Liver (tissue), 8 donors: ENCODE measurements at regions not wholly inside any gene's neighbourhood (a gene's known extent, or its start where the extent isn't known, plus 50 kb on each side); places are given as distances from the start of the nearest gene placed in this dataset.

Experiments
- DNase-seq: peaks from one replicate; pipeline ENCODE4 v3.0.0-alpha.2; 2017; ENCODE audit warnings: low spot score
- H3K27ac ChIP-seq, 2 donors: one replicate each; pipeline ENCODE4 v1.7.0; 2013; ENCODE audit warnings: inconsistent platforms in 2 of 2, low read length in 2 of 2, control low read depth in 1 of 2, low read depth in 1 of 2, mild to moderate bottlenecking in 1 of 2
- H3K27me3 ChIP-seq, 4 donors: one replicate each; pipeline versions ENCODE4 v1.6.1 to v1.7.0; 2013; ENCODE audit warnings: low read length in 3 of 4, inconsistent platforms in 1 of 4, mild to moderate bottlenecking in 1 of 4, moderate library complexity in 1 of 4; ENCODE audit not compliant: control insufficient read depth in 4 of 4, insufficient read depth in 4 of 4
- H3K36me3 ChIP-seq, 4 donors: one replicate each; pipeline versions ENCODE4 v1.6.1 to v1.7.0; 2013; ENCODE audit warnings: low read length in 3 of 4, mild to moderate bottlenecking in 3 of 4, low read depth in 1 of 4, moderate library complexity in 1 of 4; ENCODE audit not compliant: control insufficient read depth in 4 of 4, insufficient read depth in 3 of 4
- H3K4me1 ChIP-seq, 4 donors: one replicate each; pipeline versions ENCODE4 v1.6.1 to v1.7.0; 2013; ENCODE audit warnings: low read length in 3 of 4, mild to moderate bottlenecking in 3 of 4, moderate library complexity in 1 of 4; ENCODE audit not compliant: control insufficient read depth in 4 of 4, insufficient read depth in 4 of 4
- H3K4me3 ChIP-seq, 3 donors: one replicate each; pipeline versions ENCODE4 v1.6.1 to v1.7.0; 2013; ENCODE audit warnings: low read length in 3 of 3, control low read depth in 1 of 3, low read depth in 1 of 3, mild to moderate bottlenecking in 1 of 3
- H3K9ac ChIP-seq, 2 donors: one replicate each; pipeline ENCODE4 v1.7.0; 2013; ENCODE audit warnings: low read length in 2 of 2, mild to moderate bottlenecking in 2 of 2, moderate library complexity in 2 of 2, control low read depth in 1 of 2, low read depth in 1 of 2
- H3K9me3 ChIP-seq, 4 donors: one replicate each; pipeline versions ENCODE4 v1.6.1 to v1.7.0; 2013; ENCODE audit warnings: low read length in 3 of 4; ENCODE audit not compliant: control insufficient read depth in 4 of 4
- EGR1 ChIP-seq, 2 donors: IDR thresholded peaks; 2 replicates each; pipeline ENCODE4 v1.6.1; 2016 to 2018; ENCODE audit warnings: antibody characterized with exemption in 2 of 2, low read depth in 2 of 2
- FOXA1 ChIP-seq: IDR thresholded peaks from 2 replicates; pipeline ENCODE4 v1.6.1; 2016; ENCODE audit warnings: antibody characterized with exemption
- FOXA2 ChIP-seq: IDR thresholded peaks from 2 replicates; pipeline ENCODE4 v1.6.1; 2016; ENCODE audit warnings: antibody characterized with exemption
- GABPA ChIP-seq, 2 donors: IDR thresholded peaks in 1 of 2; conservative IDR thresholded peaks in 1 of 2; 2 replicates each; pipeline ENCODE4 v1.6.1; 2016; ENCODE audit warnings: antibody characterized with exemption in 2 of 2, mild to moderate bottlenecking in 1 of 2, moderate library complexity in 1 of 2
- HNF4A ChIP-seq, 2 donors: conservative IDR thresholded peaks; 2 replicates each; pipeline ENCODE4 v1.6.1; 2016; ENCODE audit warnings: antibody characterized with exemption in 2 of 2, mild to moderate bottlenecking in 2 of 2
- HNF4G ChIP-seq: IDR thresholded peaks from 2 replicates; pipeline ENCODE4 v1.6.1; 2016; ENCODE audit warnings: antibody characterized with exemption
- JUND ChIP-seq, 2 donors: IDR thresholded peaks; 2 replicates each; pipeline ENCODE4 v1.6.1; 2016; ENCODE audit warnings: antibody characterized with exemption in 2 of 2
- NR2F2 ChIP-seq: IDR thresholded peaks from 2 replicates; pipeline ENCODE4 v1.6.1; 2016; ENCODE audit warnings: antibody characterized with exemption
- RAD21 ChIP-seq, 2 donors: IDR thresholded peaks; 2 replicates each; pipeline ENCODE4 v1.6.1; 2016; ENCODE audit warnings: antibody characterized with exemption in 2 of 2, mild to moderate bottlenecking in 2 of 2
- RXRA ChIP-seq, 2 donors: IDR thresholded peaks; 2 replicates each; pipeline ENCODE4 v1.6.1; 2017 to 2018; ENCODE audit warnings: antibody characterized with exemption in 2 of 2, mild to moderate bottlenecking in 1 of 2
- SP1 ChIP-seq: IDR thresholded peaks from 2 replicates; pipeline ENCODE4 v1.6.1; 2018; ENCODE audit warnings: antibody characterized with exemption, mild to moderate bottlenecking
- TAF1 ChIP-seq: conservative IDR thresholded peaks from 2 replicates; pipeline ENCODE4 v1.6.1; 2016; ENCODE audit warnings: antibody characterized with exemption, mild to moderate bottlenecking
- YY1 ChIP-seq: IDR thresholded peaks from 2 replicates; pipeline ENCODE4 v1.6.1; 2016; ENCODE audit warnings: antibody characterized with exemption, mild to moderate bottlenecking
- WGBS: extraction: QIAGEN DNeasy Blood & Tissue Kit; methylation state at CpG from one replicate; pipeline ENCODE4 v1.1.7; 2013; 5-methylcytosine and 5-hydroxymethylcytosine counted together
- TF ChIP-seq, protein P1 (sequence below): IDR thresholded peaks from 2 replicates; pipeline ENCODE4 v1.6.1; 2016; ENCODE audit warnings: antibody characterized with exemption
- TF ChIP-seq, protein P2 (sequence below): fragments of 150-350 bp; IDR thresholded peaks from 2 replicates; pipeline ENCODE4 v1.5.1; 2017; ENCODE audit warnings: improper control_type of control experiment, low read depth, low read length; ENCODE audit not compliant: missing input control
- TF ChIP-seq, protein P3 (sequence below): IDR thresholded peaks from 2 replicates; pipeline ENCODE4 v1.6.1; 2016; ENCODE audit warnings: antibody characterized with exemption
- TF ChIP-seq, protein P4 (sequence below): IDR thresholded peaks from 2 replicates; pipeline ENCODE4 v1.6.1; 2016; ENCODE audit warnings: antibody characterized with exemption
- TF ChIP-seq, protein P5 (sequence below): IDR thresholded peaks from 2 replicates; pipeline ENCODE4 v1.6.1; 2016; ENCODE audit warnings: antibody characterized with exemption, mild to moderate bottlenecking
- donor health status: healthy.
- donor health status: healthy.
- donor health status: healthy.
- donor health status: healthy.
- donor health status: healthy.

DNA sequence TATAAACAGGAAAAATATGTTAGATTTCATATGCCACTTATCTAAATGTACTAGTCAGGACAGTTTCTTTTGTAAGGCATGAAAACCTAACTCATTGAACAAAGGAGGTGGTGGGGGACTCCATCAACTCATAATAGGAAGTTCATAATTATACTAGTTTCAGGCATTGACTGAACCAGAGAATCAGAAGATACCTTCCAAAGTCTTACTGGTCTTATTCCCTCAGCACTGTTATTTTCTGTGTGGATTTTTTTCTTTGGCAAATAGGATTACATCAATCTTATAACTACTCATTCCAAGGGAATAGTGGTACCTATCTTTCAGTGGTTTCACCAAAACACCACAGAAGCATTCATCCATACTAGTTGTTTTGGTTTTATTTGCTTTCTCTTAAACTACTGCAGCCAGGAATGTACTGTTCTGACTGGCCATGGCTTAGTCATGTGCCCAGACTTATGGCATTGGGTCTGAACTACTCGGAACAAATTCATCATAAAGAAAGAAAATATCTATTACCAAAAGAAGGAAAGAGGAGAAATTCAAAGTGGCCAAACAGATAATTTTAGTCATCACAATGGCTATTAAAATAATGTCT lies 273.9 kb downstream of the ARAP2 start:
- no peaks in the 10 kb centered on the region for H3K36me3 ChIP-seq
- H3K27ac ChIP-seq: no peak overlapping the region
- no peak overlapping the region for H3K4me3 ChIP-seq
- H3K9me3 ChIP-seq: no peaks in the 10 kb centered on the region
- no peak overlapping the region for H3K9ac ChIP-seq
- H3K27me3 ChIP-seq: no peaks in the 10 kb centered on the region
- no peak for TF ChIP-seq YY1
- TF ChIP-seq SP1: no peak
- TF ChIP-seq, protein P1, sequence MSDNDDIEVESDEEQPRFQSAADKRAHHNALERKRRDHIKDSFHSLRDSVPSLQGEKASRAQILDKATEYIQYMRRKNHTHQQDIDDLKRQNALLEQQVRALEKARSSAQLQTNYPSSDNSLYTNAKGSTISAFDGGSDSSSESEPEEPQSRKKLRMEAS: no peak
- TF ChIP-seq JUND (IDR thresholded peaks at IDR 0.05): no peak
- TF ChIP-seq RXRA (IDR thresholded peaks at IDR 0.05): no peak
- no peak for TF ChIP-seq HNF4G
- TF ChIP-seq, protein P2, sequence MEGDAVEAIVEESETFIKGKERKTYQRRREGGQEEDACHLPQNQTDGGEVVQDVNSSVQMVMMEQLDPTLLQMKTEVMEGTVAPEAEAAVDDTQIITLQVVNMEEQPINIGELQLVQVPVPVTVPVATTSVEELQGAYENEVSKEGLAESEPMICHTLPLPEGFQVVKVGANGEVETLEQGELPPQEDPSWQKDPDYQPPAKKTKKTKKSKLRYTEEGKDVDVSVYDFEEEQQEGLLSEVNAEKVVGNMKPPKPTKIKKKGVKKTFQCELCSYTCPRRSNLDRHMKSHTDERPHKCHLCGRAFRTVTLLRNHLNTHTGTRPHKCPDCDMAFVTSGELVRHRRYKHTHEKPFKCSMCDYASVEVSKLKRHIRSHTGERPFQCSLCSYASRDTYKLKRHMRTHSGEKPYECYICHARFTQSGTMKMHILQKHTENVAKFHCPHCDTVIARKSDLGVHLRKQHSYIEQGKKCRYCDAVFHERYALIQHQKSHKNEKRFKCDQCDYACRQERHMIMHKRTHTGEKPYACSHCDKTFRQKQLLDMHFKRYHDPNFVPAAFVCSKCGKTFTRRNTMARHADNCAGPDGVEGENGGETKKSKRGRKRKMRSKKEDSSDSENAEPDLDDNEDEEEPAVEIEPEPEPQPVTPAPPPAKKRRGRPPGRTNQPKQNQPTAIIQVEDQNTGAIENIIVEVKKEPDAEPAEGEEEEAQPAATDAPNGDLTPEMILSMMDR: no peak
- no peak for TF ChIP-seq RAD21 (IDR thresholded peaks at IDR 0.05)
- no peak for TF ChIP-seq NR2F2
- no peak for TF ChIP-seq EGR1 (IDR thresholded peaks at IDR 0.05; ENCODE audit: low read depth in 2 of 2)
- no peak for TF ChIP-seq FOXA2
- TF ChIP-seq, protein P3, sequence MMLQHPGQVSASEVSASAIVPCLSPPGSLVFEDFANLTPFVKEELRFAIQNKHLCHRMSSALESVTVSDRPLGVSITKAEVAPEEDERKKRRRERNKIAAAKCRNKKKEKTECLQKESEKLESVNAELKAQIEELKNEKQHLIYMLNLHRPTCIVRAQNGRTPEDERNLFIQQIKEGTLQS: no peak
- TF ChIP-seq, protein P4, sequence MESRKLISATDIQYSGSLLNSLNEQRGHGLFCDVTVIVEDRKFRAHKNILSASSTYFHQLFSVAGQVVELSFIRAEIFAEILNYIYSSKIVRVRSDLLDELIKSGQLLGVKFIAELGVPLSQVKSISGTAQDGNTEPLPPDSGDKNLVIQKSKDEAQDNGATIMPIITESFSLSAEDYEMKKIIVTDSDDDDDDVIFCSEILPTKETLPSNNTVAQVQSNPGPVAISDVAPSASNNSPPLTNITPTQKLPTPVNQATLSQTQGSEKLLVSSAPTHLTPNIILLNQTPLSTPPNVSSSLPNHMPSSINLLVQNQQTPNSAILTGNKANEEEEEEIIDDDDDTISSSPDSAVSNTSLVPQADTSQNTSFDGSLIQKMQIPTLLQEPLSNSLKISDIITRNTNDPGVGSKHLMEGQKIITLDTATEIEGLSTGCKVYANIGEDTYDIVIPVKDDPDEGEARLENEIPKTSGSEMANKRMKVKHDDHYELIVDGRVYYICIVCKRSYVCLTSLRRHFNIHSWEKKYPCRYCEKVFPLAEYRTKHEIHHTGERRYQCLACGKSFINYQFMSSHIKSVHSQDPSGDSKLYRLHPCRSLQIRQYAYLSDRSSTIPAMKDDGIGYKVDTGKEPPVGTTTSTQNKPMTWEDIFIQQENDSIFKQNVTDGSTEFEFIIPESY: no peak
- TF ChIP-seq FOXA1: no peak
- TF ChIP-seq TAF1: no peak
- TF ChIP-seq HNF4A (conservative IDR thresholded peaks at IDR 0.05): no peak
- no peak for TF ChIP-seq GABPA (IDR thresholded peaks at IDR 0.05 in 1 of 2, conservative IDR thresholded peaks at IDR 0.05 in 1 of 2)
- TF ChIP-seq, protein P5, sequence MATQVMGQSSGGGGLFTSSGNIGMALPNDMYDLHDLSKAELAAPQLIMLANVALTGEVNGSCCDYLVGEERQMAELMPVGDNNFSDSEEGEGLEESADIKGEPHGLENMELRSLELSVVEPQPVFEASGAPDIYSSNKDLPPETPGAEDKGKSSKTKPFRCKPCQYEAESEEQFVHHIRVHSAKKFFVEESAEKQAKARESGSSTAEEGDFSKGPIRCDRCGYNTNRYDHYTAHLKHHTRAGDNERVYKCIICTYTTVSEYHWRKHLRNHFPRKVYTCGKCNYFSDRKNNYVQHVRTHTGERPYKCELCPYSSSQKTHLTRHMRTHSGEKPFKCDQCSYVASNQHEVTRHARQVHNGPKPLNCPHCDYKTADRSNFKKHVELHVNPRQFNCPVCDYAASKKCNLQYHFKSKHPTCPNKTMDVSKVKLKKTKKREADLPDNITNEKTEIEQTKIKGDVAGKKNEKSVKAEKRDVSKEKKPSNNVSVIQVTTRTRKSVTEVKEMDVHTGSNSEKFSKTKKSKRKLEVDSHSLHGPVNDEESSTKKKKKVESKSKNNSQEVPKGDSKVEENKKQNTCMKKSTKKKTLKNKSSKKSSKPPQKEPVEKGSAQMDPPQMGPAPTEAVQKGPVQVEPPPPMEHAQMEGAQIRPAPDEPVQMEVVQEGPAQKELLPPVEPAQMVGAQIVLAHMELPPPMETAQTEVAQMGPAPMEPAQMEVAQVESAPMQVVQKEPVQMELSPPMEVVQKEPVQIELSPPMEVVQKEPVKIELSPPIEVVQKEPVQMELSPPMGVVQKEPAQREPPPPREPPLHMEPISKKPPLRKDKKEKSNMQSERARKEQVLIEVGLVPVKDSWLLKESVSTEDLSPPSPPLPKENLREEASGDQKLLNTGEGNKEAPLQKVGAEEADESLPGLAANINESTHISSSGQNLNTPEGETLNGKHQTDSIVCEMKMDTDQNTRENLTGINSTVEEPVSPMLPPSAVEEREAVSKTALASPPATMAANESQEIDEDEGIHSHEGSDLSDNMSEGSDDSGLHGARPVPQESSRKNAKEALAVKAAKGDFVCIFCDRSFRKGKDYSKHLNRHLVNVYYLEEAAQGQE: no peak
- no peaks in the 10 kb centered on the region for H3K4me1 ChIP-seq
- WGBS: 82% methylated on average over 1 of the region's 1 CpG
- DNase-seq: no peak
